ENCODE measurements at regions not wholly inside any gene's neighbourhood (a gene's known extent, or its start where the extent isn't known, plus 50 kb on each side); places are given as distances from the start of the nearest gene placed in this dataset.

DNA sequence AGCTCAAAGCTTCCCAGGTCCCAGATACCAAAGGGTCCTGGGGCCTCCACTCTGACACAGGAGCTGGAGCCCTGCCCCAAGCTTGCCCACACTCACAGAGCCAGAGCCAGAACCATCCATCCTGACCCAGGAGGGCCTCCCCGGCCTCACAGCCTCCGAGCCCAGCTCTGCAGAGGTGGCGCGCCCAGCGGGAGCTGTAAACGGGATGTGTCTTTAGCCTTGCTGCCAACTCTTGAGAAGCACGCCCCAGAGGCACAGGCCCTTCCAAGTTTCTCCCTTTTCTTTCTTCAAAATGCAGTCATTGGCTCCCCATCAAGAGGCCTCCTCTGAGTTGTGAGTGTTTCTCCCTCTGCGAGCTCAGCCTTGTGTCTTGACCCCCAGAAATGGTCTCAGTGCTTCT lies 75.0 kb downstream of the PDGFA start:
- Histone ChIP-seq H3K9ac (ENCODE audit: low read depth, low read length) (no peak overlapping the region), H3K9me3 (ENCODE audit: control insufficient read depth, insufficient read depth, low read length) (no peaks in the 10 kb centered on the region), H3K4me1 (ENCODE audit: insufficient read depth, low read length) (peaks cover 7% of the 10 kb centered on the region; the same call in 1 of the 2 replicates), H3K36me3 (ENCODE audit: insufficient read depth, low read length) (no peaks in the 10 kb centered on the region)

DNA sequence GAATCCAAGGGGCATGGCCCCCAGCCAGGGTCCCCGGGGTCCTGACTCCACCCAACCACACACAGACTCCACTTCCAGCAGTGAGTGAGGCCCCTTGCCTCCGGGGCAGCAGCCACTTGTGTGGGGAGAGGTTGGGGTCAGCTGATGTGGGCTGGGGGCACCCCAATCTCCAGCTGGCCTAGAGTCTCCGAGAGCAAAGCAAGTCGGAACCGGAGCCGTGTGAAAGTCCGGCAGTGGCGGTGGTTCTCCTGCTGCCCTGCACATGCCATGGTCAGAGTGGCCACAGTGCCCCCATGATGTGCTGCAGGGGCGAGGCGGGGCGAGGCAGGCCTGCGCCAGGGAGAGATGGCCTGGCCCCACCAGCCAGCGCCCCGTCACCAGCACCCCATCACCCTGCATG lies 74.6 kb downstream of the PDGFA start:
- Histone ChIP-seq H3K4me1 (ENCODE audit: insufficient read depth, low read length) (peaks cover 7% of the 10 kb centered on the region; the same call in 1 of the 2 replicates), H3K9me3 (ENCODE audit: control insufficient read depth, insufficient read depth, low read length) (no peaks in the 10 kb centered on the region), H3K36me3 (ENCODE audit: insufficient read depth, low read length) (no peaks in the 10 kb centered on the region), H3K9ac (ENCODE audit: low read depth, low read length) (no peak overlapping the region)

DNA sequence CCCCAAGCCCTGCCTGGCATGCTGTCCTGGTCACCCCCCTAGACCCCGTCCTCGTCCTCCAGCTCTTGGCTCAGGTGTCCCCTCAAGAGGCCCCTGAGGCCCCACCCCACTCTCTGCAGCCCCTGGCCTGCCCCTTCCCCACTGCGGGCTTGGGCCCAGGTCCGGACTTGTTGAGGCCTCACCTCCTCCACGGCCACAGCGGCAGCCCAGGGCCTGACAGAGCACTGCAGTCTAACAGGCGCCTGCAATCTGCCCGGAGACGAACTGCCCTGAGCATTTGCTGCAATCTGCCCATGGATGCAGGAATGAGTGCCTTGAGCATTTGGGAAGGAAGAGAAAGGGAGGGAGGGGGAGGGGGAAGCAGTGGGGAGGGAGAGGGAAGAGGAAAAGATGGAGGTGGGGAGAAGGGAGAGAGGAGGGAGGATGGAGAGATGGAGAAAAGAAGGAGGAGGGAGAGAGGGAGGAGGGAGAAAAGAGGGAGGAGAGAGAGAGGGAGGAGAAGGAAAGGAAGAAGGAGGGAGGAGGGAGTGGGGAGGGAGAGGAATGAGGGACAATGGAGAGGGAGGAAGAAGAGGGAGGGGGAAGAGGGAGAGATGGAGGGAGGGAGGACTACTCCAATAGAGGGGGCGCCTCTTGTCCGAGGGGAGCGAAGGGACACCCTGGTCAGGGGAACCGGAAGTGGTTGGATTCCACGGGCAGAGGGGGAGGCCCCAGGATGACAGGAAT lies 73.9 kb downstream of the PDGFA start:
- peaks cover 7% of the 10 kb centered on the region; the same call in 1 of the 2 replicates for H3K4me1 ChIP-seq (ENCODE audit: insufficient read depth, low read length)
- no peaks in the 10 kb centered on the region for H3K9me3 ChIP-seq (ENCODE audit: control insufficient read depth, insufficient read depth, low read length)
- H3K36me3 ChIP-seq (ENCODE audit: insufficient read depth, low read length): no peaks in the 10 kb centered on the region
- H3K9ac ChIP-seq (ENCODE audit: low read depth, low read length): no peak overlapping the region

DNA sequence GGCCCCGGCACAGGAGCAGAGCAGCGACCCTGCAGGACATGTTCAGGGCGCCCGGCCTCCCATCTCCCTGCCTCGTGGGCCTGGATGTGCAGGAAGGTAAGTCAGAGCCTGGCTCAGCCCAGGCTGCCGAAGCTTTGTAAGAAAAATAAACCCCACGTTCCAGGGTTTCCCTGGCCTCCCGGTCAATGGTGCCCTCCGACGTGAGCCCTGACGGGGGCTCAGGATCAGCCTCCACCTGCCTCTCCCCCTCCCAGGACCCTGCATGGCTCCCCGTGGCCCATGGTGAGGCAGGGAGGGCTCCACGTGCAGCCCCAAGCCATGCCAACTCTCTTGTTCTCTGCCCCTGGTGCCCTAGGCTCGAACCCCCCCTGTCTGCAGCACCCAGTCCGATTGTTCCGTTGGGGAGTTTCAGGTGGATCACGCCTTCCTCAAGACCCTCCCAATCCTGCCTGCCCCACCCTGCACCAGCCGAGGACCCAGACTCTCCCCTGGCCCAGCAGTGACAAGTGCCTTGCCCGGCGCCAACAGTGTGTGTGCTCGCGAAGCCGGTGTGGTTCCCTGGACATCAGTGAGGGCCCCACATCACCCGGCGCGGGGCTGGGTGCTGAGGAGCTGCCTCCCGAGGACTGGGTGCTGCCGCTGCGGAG lies 73.2 kb downstream of the PDGFA start:
- H3K9ac ChIP-seq (ENCODE audit: low read depth, low read length): no peak overlapping the region
- H3K4me1 ChIP-seq (ENCODE audit: insufficient read depth, low read length): peaks cover 7% of the 10 kb centered on the region; the same call in 1 of the 2 replicates
- no peaks in the 10 kb centered on the region for H3K36me3 ChIP-seq (ENCODE audit: insufficient read depth, low read length)
- H3K9me3 ChIP-seq (ENCODE audit: control insufficient read depth, insufficient read depth, low read length): no peaks in the 10 kb centered on the region

Data from ES-I3 (cell line).